Activated T-cell treated with anti-CD3 and anti-CD28 coated beads, Interleukin-2, amount 50 U/mL, for 72 hours (primary cell): ENCODE measurements at regions not wholly inside any gene's neighbourhood (a gene's known extent, or its start where the extent isn't known, plus 50 kb on each side); places are given as distances from the start of the nearest gene placed in this dataset.

Experiments
- ATAC-seq, 2 donors: fragments of 150-1000 bp; cut with Tn5 transposase; replicated peaks in 1 of 2; 2 replicates each; pipeline ENCODE4 v1.10.0; 2021; ENCODE audit warnings: moderate library complexity in 2 of 2, mild to moderate bottlenecking in 1 of 2
- DNase-seq, 2 donors: peaks; one replicate each; pipeline ENCODE4 v3.0.0; 2021 to 2022; ENCODE audit warnings: mixed read lengths in 1 of 2
- H3K27ac Mint-ChIP-seq: one replicate; pipeline ENCODE4 v1.8.0; 2022; ENCODE audit warnings: mild to moderate bottlenecking, moderate library complexity, mixed read lengths
- H3K27me3 Mint-ChIP-seq: one replicate; pipeline ENCODE4 v1.8.0; 2022; ENCODE audit warnings: low read depth, mixed read lengths
- H3K36me3 Mint-ChIP-seq, 2 donors: one replicate each; pipeline ENCODE4 v1.8.0; 2022; ENCODE audit warnings: mixed read lengths in 2 of 2, mild to moderate bottlenecking in 1 of 2; ENCODE audit not compliant: insufficient read depth in 2 of 2
- H3K4me1 Mint-ChIP-seq: one replicate; pipeline ENCODE4 v1.8.0; 2022; ENCODE audit warnings: low read depth, mixed read lengths
- H3K4me3 Mint-ChIP-seq, 2 donors: one replicate each; pipeline ENCODE4 v1.8.0; 2022; ENCODE audit warnings: mild to moderate bottlenecking in 2 of 2, mixed read lengths in 2 of 2, moderate library complexity in 2 of 2
- H3K9me3 Mint-ChIP-seq, 2 donors: one replicate each; pipeline ENCODE4 v1.8.0; 2022; ENCODE audit warnings: mixed read lengths in 2 of 2

DNA sequence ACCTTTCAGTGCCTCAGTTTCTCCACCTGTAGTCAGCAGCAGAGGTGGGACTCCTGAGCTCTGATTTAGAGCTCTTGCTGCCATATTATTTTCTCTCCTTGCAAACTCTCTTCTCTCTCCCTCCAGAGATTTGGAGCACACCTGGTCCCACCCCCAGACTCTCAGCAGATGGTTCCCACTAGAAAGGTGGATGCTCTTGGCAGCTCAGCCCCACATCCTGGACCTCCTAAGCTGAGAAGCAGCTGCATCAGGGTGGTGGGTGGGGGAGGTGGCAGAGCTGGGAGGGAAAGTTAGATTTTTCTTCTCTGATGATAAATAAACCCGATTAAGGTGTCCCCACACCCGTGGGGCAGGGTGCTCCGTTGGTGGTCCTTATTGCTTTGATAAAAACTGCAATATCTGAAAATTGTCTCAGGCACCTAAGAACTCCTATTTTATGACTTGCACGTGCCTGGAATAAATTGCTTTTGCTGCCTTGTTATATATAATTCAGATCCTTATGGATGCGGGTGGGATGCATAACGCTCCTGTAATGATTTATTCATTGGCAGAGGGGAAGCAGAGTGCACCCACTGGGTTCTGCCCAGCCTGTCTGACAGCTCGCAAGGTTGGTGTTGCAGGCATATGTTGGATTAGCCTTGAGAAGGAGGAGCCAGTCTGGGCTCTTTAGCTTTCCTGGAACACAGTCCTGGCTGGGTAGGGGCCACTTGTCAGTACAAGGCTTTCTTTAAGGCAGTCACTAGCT is 214.2 kb downstream of the SUDS3 start:
- DNase-seq (no peak), ATAC-seq (no peak)
- Mint-ChIP-seq H3K36me3 (no peaks in the 10 kb centered on the region), H3K4me3 (no peak overlapping the region), H3K27me3 (no peaks in the 10 kb centered on the region), H3K27ac (no peak overlapping the region), H3K4me1 (no peaks in the 10 kb centered on the region), H3K9me3 (peaks cover 1 to 2% of the 10 kb centered on the region in 2 donors)

GRCh38 chr12:118603610-118604361 is 227.4 kb downstream of the SUDS3 start:
- Mint-ChIP-seq H3K27me3 (no peaks in the 10 kb centered on the region), H3K4me1 (no peaks in the 10 kb centered on the region), H3K36me3 (no peaks in the 10 kb centered on the region), H3K4me3 (no peak overlapping the region), H3K27ac (no peak overlapping the region), H3K9me3 (peaks cover 3 to 7% of the 10 kb centered on the region in 2 donors)
- ATAC-seq (no peak), DNase-seq (no peak)

DNA sequence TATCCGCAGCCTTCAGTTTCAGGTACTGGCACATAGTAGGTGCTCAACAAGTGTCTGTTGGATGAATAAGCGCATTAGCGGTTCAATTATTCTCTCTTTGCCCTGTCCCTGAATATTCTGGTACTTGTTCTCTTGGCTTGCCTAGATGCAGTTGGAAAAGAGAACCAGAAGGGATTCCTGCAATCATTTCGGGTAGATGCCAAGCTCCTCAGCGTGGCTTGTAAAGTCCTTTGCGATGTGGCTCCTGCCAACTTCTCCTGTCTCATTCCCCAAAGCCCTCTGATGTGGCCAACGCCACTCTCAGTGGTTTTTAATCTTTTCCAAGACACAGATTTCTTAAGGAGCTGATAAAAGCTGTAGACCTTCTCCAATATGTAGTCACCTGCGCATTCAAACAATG is 230.3 kb downstream of the SUDS3 start:
- H3K27me3 Mint-ChIP-seq = no peaks in the 10 kb centered on the region
- H3K36me3 Mint-ChIP-seq = no peaks in the 10 kb centered on the region
- no peak overlapping the region for H3K27ac Mint-ChIP-seq
- no peaks in the 10 kb centered on the region for H3K4me1 Mint-ChIP-seq
- ATAC-seq = no peak
- H3K4me3 Mint-ChIP-seq = no peak overlapping the region
- peaks cover 3 to 7% of the 10 kb centered on the region in 2 donors for H3K9me3 Mint-ChIP-seq
- DNase-seq = no peak

GRCh38 chr12:118607831-118608230 is 231.5 kb downstream of the SUDS3 start:
- ATAC-seq (no peak), DNase-seq (no peak)
- no peak overlapping the region for H3K27ac Mint-ChIP-seq
- H3K4me1 Mint-ChIP-seq = no peaks in the 10 kb centered on the region
- no peaks in the 10 kb centered on the region for H3K36me3 Mint-ChIP-seq
- H3K4me3 Mint-ChIP-seq = no peak overlapping the region
- peaks cover 3 to 7% of the 10 kb centered on the region in 2 donors for H3K9me3 Mint-ChIP-seq
- H3K27me3 Mint-ChIP-seq = no peaks in the 10 kb centered on the region

- Mint-ChIP-seq H3K4me1 (no peaks in the 10 kb centered on the region), H3K9me3 (peaks cover 3 to 10% of the 10 kb centered on the region in 2 donors), H3K27ac (no peak overlapping the region), H3K27me3 (no peaks in the 10 kb centered on the region), H3K4me3 (no peak overlapping the region), H3K36me3 (no peaks in the 10 kb centered on the region)
- ATAC-seq (no peak), DNase-seq (no peak)
Observed at GRCh38 chr12:118608770-118609344, 232.5 kb downstream of the SUDS3 start.

DNA sequence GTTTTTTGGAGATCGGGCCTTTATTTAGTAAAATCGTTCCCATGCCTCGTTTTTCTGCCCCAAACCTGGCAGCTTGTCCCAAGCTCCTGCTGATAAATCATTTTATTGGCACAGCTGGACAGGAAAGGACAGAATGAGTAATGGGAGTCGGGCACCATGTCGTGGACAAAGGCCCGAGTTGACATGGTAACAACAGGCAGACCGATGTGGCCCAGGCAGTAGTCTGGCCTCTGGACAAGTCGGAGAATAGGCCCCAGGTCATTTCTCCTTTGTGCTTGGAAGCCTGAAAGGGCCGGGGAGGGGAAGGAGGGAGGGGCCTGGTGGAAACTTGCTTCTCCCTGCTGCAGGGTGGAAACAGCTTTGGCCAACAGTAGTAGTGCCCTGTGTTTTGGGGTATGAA is 234.9 kb downstream of the SUDS3 start:
- peaks cover 7 to 12% of the 10 kb centered on the region in 2 donors for H3K9me3 Mint-ChIP-seq
- no peak overlapping the region for H3K27ac Mint-ChIP-seq
- H3K4me3 Mint-ChIP-seq = no peak overlapping the region
- DNase-seq = no peak
- H3K4me1 Mint-ChIP-seq = no peaks in the 10 kb centered on the region
- H3K27me3 Mint-ChIP-seq = no peaks in the 10 kb centered on the region
- no peaks in the 10 kb centered on the region for H3K36me3 Mint-ChIP-seq
- ATAC-seq = no peak

- no peak overlapping the region for H3K4me3 Mint-ChIP-seq
- no peak for ATAC-seq
- H3K27ac Mint-ChIP-seq = no peak overlapping the region
- peaks cover 7 to 11% of the 10 kb centered on the region in 2 donors for H3K9me3 Mint-ChIP-seq
- no peaks in the 10 kb centered on the region for H3K27me3 Mint-ChIP-seq
- no peaks in the 10 kb centered on the region for H3K4me1 Mint-ChIP-seq
- H3K36me3 Mint-ChIP-seq = no peaks in the 10 kb centered on the region
- no peak for DNase-seq
Observed at GRCh38 chr12:118611770-118612169, 235.4 kb downstream of the SUDS3 start.

- ATAC-seq (no peak), DNase-seq (no peak)
- Mint-ChIP-seq H3K27ac (no peak overlapping the region), H3K27me3 (no peaks in the 10 kb centered on the region), H3K4me3 (no peak overlapping the region), H3K9me3 (peaks cover 4 to 6% of the 10 kb centered on the region in 2 donors), H3K36me3 (no peaks in the 10 kb centered on the region), H3K4me1 (no peaks in the 10 kb centered on the region)
Observed at GRCh38 chr12:118617611-118618450, 241.5 kb downstream of the SUDS3 start.

DNA sequence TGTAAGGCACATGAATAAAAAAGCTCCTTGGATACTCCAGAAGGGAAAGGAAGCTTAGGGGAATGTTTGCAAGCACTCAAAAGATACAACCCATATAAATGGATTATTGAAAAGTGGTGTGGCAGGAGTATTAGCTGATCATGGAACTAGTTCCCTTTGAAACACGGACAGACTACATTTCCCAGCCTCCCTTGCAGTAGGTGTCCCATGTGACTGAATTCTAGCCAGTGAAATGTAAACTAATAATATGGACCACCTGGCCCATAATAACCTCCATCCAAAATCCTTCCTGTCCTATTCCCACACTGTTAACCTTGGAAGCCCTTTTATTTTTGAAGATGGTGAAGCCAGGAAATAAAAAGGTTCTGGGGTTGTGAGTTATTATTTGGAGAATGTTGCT is 242.3 kb downstream of the SUDS3 start:
- Mint-ChIP-seq H3K4me3 (no peak overlapping the region), H3K4me1 (no peaks in the 10 kb centered on the region), H3K36me3 (no peaks in the 10 kb centered on the region), H3K27me3 (no peaks in the 10 kb centered on the region), H3K27ac (no peak overlapping the region), H3K9me3 (peaks cover 3 to 4% of the 10 kb centered on the region in 2 donors)
- DNase-seq = no peak
- no peak for ATAC-seq

DNA sequence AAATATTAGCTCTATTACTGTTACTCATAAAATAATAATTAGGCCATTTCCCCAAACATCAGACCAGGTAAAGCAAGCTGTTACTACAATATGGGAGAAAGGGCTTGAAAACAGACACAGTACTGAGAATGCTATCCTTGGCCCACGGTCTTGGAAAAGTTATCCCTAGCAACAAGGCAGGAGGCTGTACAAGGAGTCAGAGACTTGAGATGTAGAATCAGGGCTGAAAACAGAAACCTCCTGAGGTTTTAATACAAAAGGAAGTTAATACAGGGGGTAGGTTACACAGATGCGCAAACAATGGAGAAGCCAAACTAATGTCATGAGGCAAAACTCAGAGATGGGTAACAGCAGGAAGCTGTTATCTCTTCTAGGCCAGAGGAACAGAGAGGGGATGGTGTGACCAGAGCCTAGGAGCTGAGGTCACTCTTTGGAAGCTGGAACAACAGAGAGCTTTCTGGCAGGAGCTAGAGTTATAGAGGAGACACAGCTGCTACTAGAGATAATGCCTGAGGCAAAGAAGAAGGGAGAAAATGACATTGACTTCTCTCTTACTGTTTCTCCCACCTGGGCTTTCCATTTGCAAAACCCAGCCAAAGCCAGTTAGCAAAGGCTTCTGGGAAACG is 248.8 kb downstream of the SUDS3 start:
- H3K4me1 Mint-ChIP-seq = no peaks in the 10 kb centered on the region
- H3K9me3 Mint-ChIP-seq = peaks cover 4 to 8% of the 10 kb centered on the region in 2 donors
- ATAC-seq (no peak), DNase-seq (no peak)
- no peaks in the 10 kb centered on the region for H3K36me3 Mint-ChIP-seq
- no peaks in the 10 kb centered on the region for H3K27me3 Mint-ChIP-seq
- no peak overlapping the region for H3K27ac Mint-ChIP-seq
- H3K4me3 Mint-ChIP-seq = no peak overlapping the region

DNA sequence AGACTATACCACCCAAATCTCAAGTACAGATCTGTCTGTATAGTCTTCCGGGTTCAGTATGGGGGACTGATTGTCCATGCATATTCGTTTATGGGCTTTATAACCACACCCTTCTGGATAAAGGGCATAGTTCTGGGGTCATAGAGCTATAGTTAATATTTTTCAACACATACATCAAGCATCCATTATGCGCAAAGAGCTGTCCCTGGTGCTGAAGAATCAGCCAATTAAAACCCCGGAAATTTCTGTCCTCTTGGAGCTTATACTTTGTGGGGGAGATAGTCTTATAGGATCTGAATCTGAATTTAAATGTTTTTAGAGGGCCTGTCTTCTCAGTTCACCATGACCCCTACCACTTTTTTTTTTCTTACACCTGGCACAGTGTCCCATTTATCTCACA is 256.7 kb downstream of the SUDS3 start:
- H3K27me3 Mint-ChIP-seq = no peaks in the 10 kb centered on the region
- ATAC-seq = no peak
- peaks cover 4 to 6% of the 10 kb centered on the region in 2 donors for H3K9me3 Mint-ChIP-seq
- no peaks in the 10 kb centered on the region for H3K36me3 Mint-ChIP-seq
- DNase-seq = no peak
- H3K4me1 Mint-ChIP-seq = no peaks in the 10 kb centered on the region
- H3K27ac Mint-ChIP-seq = no peak overlapping the region
- no peak overlapping the region for H3K4me3 Mint-ChIP-seq

GRCh38 chr12:118635276-118635675 is 258.9 kb downstream of the SUDS3 start:
- Mint-ChIP-seq H3K27me3 (no peaks in the 10 kb centered on the region), H3K9me3 (peaks cover 4 to 8% of the 10 kb centered on the region in 2 donors), H3K36me3 (no peaks in the 10 kb centered on the region), H3K27ac (no peak overlapping the region), H3K4me3 (no peak overlapping the region), H3K4me1 (no peaks in the 10 kb centered on the region)
- DNase-seq = no peak
- ATAC-seq = no peak
